Fibroblast of pulmonary artery (primary cell): ENCODE measurements at regions not wholly inside any gene's neighbourhood (a gene's known extent, or its start where the extent isn't known, plus 50 kb on each side); places are given as distances from the start of the nearest gene placed in this dataset.

ENCODE experiments used
- DNase-seq: peaks from one replicate; pipeline ENCODE4 v3.0.0-alpha.2; 2010; ENCODE audit warnings: low read depth
- H3K4me3 ChIP-seq: replicated peaks from 2 replicates; pipeline ENCODE4 v1.5.1; 2011; ENCODE audit warnings: low read depth, mild to moderate bottlenecking, control low read depth, low read length, moderate library complexity
- TF ChIP-seq, protein P1 (sequence below): IDR thresholded peaks from 2 replicates; pipeline ENCODE4 v1.5.1; 2011; ENCODE audit warnings: mild to moderate bottlenecking, control low read depth, low read length, inconsistent platforms; ENCODE audit errors: missing control alignments

DNA sequence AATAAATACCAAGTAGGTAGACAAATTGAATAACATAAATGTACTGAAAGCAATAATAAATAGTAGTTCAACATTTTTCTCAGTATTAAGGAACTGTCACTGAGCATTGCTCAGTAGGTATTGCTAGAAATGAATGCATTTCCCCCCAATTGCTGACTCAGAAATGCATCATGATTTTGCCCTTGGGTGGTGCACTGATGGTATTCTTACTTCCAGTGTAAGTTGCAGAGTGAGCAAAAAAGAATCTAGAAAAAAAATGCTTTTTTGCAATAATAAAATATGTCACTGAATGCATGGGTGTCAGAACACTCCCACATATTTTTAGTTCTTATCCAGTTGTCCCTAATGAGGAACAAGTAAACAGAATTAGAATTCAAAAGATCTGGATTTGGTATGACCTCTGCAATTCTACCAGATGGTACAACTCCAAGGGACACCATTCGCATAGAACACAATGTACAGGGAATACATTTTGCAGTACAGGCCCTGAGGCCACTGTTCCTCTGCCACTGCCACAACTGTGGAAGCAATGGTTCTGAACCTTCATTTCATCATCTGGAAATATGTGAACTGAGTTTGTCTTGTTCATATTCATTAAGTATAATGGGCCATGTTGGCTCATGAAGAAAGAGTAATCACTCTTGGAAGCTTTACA lies 78.0 kb downstream of the ATP6V1G3 start:
- peak; percentile 42 for DNase-seq
- no peak overlapping the region for H3K4me3 ChIP-seq
- TF ChIP-seq, protein P1, sequence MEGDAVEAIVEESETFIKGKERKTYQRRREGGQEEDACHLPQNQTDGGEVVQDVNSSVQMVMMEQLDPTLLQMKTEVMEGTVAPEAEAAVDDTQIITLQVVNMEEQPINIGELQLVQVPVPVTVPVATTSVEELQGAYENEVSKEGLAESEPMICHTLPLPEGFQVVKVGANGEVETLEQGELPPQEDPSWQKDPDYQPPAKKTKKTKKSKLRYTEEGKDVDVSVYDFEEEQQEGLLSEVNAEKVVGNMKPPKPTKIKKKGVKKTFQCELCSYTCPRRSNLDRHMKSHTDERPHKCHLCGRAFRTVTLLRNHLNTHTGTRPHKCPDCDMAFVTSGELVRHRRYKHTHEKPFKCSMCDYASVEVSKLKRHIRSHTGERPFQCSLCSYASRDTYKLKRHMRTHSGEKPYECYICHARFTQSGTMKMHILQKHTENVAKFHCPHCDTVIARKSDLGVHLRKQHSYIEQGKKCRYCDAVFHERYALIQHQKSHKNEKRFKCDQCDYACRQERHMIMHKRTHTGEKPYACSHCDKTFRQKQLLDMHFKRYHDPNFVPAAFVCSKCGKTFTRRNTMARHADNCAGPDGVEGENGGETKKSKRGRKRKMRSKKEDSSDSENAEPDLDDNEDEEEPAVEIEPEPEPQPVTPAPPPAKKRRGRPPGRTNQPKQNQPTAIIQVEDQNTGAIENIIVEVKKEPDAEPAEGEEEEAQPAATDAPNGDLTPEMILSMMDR: no peak

DNA sequence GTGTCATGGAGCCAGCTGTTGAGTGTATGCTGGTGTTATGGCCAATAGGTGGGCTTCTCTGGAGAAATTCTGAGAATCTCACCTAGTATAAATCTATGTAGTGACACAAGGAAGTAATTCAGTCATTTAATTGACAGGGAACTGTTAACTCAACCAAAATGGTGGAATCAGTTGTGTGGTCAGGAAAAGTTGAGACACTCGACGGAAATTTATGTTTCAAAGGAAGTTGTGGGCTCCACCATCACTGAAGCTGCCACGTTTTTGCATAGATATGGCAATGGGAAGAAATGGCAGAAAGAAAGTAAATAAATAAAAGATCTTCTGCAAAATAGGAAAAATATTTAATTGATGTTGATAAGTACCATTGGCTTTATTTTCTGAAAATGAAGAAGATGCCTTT lies 84.5 kb downstream of the ATP6V1G3 start:
- TF ChIP-seq, protein P1: no peak
- DNase-seq: no peak
- no peak overlapping the region for H3K4me3 ChIP-seq

DNA sequence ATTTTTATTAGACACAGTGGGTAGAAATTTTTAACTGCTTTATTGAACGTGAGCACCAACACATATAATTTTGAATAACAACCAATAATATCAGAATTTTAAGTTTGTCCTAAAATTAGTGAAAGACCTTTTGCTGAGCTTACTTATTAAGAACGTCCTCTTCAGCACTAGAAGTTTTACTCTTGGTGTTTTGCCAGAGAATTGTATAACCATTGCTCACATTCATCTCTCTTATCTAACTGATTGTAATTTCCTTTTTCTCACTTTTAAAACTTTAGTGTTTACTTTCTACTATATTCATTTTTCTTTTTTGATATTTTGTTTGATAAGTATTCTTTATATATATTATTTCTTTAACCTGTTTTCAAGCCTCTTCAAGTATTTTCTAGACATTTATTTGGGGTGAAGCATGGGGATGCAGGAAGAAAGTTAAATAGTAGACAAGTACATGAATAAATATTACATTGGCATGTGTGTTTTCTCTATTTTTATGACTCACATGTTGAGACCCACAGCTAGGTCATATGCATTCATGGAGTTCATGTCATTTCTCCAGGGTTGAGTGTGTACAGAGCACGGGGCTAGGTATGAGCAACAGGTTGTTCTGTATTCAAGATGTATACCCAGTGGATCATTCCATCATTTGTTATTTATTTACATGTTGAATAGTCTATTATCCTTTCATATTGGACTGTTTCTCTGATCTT lies 90.6 kb downstream of the ATP6V1G3 start:
- TF ChIP-seq, protein P1: no peak
- DNase-seq: peak; percentile 62
- no peak overlapping the region for H3K4me3 ChIP-seq

DNA sequence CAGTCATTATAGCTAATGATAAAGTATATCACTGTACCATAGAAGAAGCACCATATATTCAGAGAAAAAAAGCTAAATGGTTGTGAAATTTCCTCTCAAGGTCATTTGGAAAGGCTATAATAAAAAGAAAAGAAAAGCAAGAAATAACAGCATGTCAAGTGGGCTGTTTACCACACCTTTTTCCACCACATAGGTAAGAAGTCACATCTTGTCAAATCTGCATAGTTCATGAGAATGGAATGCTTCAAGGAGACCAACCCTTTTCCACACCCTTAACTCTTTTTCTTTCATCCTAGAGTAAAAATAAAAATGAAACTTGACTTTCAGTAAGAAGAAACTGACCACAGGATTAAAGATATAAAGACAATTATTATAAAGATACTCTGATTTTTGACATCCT lies 91.2 kb downstream of the ATP6V1G3 start:
- H3K4me3 ChIP-seq: no peak overlapping the region
- no peak for DNase-seq
- TF ChIP-seq, protein P1: no peak

DNA sequence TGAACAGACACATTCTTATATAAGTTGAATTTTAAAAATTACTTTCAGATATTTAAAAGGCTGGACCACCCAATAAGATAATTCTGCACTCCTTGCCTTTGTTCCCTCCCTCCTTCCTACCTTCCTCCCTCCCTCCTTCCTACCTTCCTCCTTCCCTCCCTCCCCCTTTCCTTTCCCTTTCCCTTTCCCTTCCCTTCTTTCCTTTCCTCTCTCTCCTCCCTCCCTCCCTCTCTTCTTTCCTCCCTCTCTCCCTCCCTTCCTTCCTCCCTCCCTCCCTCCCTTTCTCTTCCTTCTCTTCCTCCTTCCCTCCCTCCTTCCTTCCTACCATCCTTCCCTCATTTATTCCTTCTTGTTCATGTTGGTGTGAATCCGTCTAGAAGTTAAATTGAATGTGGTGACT lies 93.0 kb downstream of the ATP6V1G3 start:
- TF ChIP-seq, protein P1: no peak
- H3K4me3 ChIP-seq: no peak overlapping the region
- no peak for DNase-seq

DNA sequence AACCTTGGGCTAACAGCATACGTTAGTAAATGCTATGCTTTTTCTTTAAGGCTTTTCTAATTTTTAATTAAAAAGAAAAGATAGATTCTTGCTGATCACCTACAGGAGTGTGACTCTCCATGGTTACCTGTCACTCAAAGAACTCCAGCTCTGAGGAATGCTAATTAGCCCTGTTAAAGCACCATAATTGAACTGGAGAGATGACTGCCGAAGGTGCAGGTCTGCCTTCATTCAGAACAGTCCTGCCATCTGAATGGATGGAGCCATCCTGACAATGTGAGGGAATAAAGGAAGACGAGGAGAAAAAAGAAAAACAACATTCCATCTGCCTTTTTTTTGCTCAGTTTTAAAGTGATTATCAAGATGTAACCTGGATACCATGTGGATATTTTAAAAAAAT lies 94.6 kb downstream of the ATP6V1G3 start:
- H3K4me3 ChIP-seq: no peak overlapping the region
- no peak for DNase-seq
- TF ChIP-seq, protein P1: no peak
